Immature natural killer cell (primary cell): ENCODE measurements at regions not wholly inside any gene's neighbourhood (a gene's known extent, or its start where the extent isn't known, plus 50 kb on each side); places are given as distances from the start of the nearest gene placed in this dataset.

Experiments used
- DNase-seq, 3 donors: peaks; one replicate each; pipeline ENCODE4 v3.0.0; 2022; ENCODE audit warnings: mixed read lengths in 1 of 3
- H3K27ac Mint-ChIP-seq, 6 donors: one replicate each; pipeline ENCODE4 v1.8.0; 2020; ENCODE audit warnings: mixed read lengths in 6 of 6, mild to moderate bottlenecking in 5 of 6, inconsistent platforms in 4 of 6, moderate library complexity in 3 of 6
- H3K27me3 Mint-ChIP-seq, 3 donors: one replicate each; pipeline ENCODE4 v1.8.0; 2020 to 2021; ENCODE audit warnings: low read depth in 3 of 3, mild to moderate bottlenecking in 3 of 3, mixed read lengths in 3 of 3, moderate library complexity in 3 of 3, inconsistent platforms in 1 of 3
- H3K36me3 Mint-ChIP-seq, 3 donors: one replicate each; pipeline ENCODE4 v1.8.0; 2020; ENCODE audit warnings: mixed read lengths in 3 of 3, inconsistent platforms in 2 of 3, mild to moderate bottlenecking in 2 of 3
- H3K4me1 Mint-ChIP-seq, 2 donors: one replicate each; pipeline ENCODE4 v1.8.0; 2020; ENCODE audit warnings: inconsistent platforms in 2 of 2, mild to moderate bottlenecking in 2 of 2, mixed read lengths in 2 of 2, moderate library complexity in 1 of 2
- H3K4me3 Mint-ChIP-seq, 5 donors: one replicate each; pipeline ENCODE4 v1.8.0; 2020; ENCODE audit warnings: mild to moderate bottlenecking in 5 of 5, mixed read lengths in 5 of 5, inconsistent platforms in 3 of 5, moderate library complexity in 3 of 5
- H3K9me3 Mint-ChIP-seq, 6 donors: one replicate each; pipeline ENCODE4 v1.8.0; 2020; ENCODE audit warnings: mild to moderate bottlenecking in 6 of 6, mixed read lengths in 6 of 6, inconsistent platforms in 4 of 6, moderate library complexity in 3 of 6

DNA sequence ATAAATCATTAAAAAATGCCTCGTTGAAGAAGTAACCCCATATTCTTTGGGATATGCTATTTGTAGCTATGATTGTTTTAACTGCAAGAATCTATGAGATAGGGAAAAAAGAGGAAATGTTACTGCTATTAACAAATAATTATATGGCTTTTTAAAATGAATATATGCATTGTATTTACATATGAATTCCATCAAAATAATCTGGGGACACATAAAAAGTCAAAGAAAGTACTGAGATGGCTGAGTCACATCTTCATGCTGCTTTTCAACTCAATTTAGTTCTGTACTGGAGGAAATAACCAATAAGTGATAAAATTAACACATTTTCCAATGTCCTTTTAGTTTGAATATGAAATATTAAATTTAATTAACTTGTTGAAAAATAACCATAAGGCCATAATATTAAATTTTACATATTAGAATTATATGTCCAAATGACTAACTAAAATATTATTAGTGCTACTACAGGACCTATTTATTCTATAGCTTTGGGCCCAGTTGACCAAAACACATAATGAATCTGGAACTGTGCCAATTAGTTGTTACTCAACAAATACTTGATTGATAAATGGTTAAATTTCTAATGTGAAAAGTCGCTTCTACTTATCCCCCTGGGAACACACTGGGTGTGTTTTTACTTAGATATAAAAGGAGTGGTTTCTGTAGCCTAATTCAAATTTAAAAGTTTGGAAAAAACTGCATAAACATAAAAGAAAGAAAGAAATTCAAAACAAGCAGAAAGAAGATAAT is 214.6 kb upstream of the PFKP start:
- no peaks in the 10 kb centered on the region for H3K4me1 Mint-ChIP-seq
- peaks cover 0 to 2% (median 0%) of the 10 kb centered on the region in 6 donors for H3K9me3 Mint-ChIP-seq
- peaks cover 5 to 6% (median 5%) of the 10 kb centered on the region in 3 donors for H3K27me3 Mint-ChIP-seq
- no peak for DNase-seq
- no peak overlapping the region for H3K4me3 Mint-ChIP-seq
- H3K36me3 Mint-ChIP-seq: no peaks in the 10 kb centered on the region
- H3K27ac Mint-ChIP-seq: no peak overlapping the region

DNA sequence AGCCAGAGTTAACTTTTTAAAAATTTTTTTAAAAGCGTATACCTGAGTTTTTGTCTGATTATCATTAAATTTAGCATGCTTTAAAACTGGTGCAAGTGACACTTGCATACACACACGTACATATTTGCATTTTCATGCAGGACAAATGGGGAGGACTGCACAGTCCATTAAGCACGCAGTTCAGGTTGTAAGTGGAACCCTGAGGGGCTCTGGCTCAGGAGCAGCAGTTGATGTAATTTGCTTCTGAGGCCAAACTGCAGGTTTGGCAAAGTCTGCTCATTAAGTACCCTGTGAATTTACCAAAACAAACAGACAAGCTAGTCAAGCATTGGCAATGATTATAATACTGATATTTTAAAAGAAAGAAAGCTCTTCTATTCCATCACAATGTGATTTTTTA is 215.8 kb upstream of the PFKP start:
- Mint-ChIP-seq H3K9me3 (peaks cover 0 to 2% (median 0%) of the 10 kb centered on the region in 6 donors), H3K27me3 (peaks cover 5 to 6% (median 6%) of the 10 kb centered on the region in 3 donors), H3K4me3 (no peak overlapping the region), H3K27ac (no peak overlapping the region), H3K4me1 (no peaks in the 10 kb centered on the region), H3K36me3 (no peaks in the 10 kb centered on the region)
- DNase-seq: no peak

DNA sequence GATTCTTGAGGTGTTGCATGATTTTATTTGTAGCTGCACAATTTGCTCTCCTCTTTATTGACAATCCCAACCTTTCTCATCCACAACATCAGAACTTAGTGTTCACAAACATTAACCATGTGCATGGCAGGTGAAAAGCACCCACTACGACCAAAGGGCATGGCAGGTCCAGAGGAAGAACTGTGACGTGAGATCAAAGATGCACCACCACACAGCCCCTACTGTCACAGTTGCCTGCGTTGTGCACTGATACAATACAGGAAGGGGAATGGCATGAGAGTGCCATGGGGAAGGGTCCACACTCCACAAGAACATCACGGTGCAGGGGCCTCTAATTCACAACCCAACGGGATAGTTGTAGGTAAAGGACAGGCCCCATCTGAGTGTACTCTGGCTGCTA is 217.1 kb upstream of the PFKP start:
- Mint-ChIP-seq H3K36me3 (no peaks in the 10 kb centered on the region), H3K27ac (no peak overlapping the region), H3K9me3 (no peaks in the 10 kb centered on the region), H3K27me3 (peaks cover 0 to 9% (median 2%) of the 10 kb centered on the region in 3 donors), H3K4me1 (no peaks in the 10 kb centered on the region), H3K4me3 (no peak overlapping the region)
- no peak for DNase-seq

DNA sequence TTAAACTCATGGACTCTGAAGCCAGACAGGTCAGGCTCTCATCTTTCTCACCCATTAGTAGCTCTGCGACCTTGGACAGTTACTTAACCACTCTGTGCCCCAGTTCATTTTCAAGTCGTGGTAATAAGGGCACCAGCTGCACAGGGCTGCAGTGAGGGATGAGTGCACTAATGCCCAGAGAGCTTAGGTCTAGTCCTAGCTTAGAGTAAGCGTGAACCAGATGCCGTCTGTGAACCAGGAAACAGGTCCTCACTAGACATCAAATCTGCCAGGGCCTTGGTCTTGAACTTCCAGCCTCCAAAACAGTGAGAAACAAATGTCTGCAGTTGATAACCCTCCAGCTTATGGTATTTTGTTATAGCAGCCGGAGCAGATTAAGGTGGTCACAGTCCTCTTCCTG is 222.4 kb upstream of the PFKP start:
- Mint-ChIP-seq H3K36me3 (no peaks in the 10 kb centered on the region), H3K9me3 (no peaks in the 10 kb centered on the region), H3K4me1 (no peaks in the 10 kb centered on the region), H3K4me3 (no peak overlapping the region), H3K27me3 (peaks cover 2 to 7% (median 7%) of the 10 kb centered on the region in 3 donors), H3K27ac (no peak overlapping the region)
- no peak for DNase-seq

DNA sequence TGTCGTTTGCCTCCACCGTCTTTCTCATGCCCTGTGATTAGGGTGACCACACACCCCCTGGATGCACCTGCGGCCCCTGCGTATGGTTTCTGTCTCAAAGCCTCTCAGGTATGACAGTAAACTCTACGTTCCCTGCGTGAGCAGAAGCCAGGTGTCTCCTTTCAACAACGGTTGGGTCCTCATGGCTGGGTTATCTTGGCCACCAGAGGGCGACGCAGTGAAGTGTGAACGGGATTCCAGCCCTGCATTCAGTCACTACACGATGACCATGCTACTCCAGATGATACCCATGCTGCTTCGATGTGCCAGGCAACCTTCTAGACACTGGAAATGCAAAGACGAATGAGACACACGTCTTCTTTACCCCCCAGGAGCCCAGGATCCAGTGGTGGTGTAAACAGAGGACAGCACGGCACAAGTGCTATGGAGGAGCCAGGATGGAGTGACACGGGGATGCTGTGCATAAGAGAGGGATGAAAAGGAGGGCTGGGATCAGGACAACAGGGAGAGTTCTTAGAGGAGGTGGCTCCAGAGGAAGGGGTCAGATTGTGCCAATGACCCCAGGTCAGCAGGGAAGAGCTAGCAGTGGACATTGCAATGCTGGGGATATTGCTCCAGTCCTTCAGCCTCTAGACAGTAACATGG is 228.1 kb upstream of the PFKP start:
- no peak overlapping the region for H3K27ac Mint-ChIP-seq
- no peaks in the 10 kb centered on the region for H3K4me1 Mint-ChIP-seq
- H3K9me3 Mint-ChIP-seq: no peaks in the 10 kb centered on the region
- no peak overlapping the region for H3K4me3 Mint-ChIP-seq
- no peaks in the 10 kb centered on the region for H3K36me3 Mint-ChIP-seq
- DNase-seq: no peak
- peaks cover 5 to 14% (median 6%) of the 10 kb centered on the region in 3 donors for H3K27me3 Mint-ChIP-seq

DNA sequence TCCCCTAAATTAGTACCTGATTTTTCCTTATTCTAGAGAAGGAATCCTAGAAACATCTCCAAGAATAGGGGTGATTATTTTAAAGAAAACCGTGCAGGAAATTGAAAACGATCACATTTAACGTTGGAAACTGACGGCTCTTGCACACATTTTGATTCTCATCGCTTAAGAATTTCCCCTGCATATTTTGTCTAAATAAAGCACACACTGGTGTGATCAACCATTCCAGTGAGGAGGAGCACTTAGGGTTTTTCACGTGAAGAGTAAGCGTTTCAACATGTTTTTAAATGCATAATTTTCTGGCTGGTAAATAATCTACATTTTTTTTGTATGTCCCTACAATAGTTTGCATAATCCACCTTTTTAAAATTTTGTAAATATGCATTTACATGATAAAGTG is 229.7 kb upstream of the PFKP start:
- Mint-ChIP-seq H3K27me3 (peaks cover 5 to 9% (median 8%) of the 10 kb centered on the region in 3 donors), H3K27ac (no peak overlapping the region), H3K9me3 (no peaks in the 10 kb centered on the region), H3K36me3 (no peaks in the 10 kb centered on the region), H3K4me1 (no peaks in the 10 kb centered on the region), H3K4me3 (no peak overlapping the region)
- DNase-seq: no peak

DNA sequence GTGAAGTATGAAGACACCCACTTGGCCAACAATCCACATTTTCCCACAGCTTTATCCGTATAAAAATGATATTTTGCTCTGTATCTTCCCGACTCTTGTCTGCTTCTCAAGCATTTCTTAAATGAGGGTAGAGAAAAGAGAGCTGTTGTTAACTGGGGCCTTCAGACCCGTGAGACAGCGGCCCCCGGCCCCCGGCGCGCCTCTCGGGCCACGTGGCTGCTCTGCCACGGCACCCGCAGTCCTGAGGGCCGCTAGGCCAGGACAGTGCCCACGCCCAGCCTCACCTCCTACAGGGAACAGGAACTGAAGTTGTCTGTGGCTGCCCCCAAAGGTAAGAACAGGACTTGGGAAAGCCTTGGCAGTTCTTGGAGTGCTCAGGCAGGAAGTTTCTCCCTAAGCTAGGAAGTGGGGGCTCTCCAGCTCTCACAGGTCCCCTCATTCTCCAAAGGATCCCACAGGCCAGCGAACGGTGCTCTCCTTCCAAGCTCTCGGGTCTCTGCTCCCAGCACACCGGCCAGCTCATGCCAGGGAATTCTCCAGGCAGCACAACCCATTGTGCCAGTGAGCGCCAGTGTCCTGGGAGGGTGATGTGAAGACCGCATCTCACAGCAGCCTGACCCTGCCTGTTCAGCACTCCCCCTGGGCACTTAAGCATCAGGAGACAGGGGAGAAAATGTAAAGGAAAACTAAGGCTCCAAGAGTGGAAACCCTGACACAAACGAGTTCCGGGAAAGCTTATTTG is 230.3 kb upstream of the PFKP start:
- Mint-ChIP-seq H3K36me3 (no peaks in the 10 kb centered on the region), H3K4me1 (no peaks in the 10 kb centered on the region), H3K9me3 (no peaks in the 10 kb centered on the region), H3K27ac (no peak overlapping the region), H3K27me3 (peaks cover 4 to 9% (median 5%) of the 10 kb centered on the region in 3 donors), H3K4me3 (no peak overlapping the region)
- DNase-seq: no peak

DNA sequence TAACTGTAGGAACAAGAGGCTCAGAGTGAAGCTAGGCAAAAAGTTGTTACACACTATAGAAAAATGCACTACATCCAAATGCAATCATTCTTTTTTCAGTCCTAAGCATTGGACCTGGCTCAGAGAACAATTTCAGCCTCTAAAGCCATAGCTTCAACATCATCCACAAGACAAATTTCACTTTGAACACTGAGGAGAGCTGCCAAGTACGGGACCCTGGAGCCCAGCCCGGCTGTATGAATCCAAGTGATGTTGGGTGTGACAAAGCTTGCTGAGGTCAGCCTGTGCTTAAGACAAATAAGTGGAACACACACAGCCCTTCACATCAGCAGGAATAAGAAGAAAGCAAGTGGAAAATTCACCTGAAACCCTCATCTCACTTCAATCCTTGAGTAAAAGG is 233.1 kb upstream of the PFKP start:
- Mint-ChIP-seq H3K9me3 (no peaks in the 10 kb centered on the region), H3K27ac (no peak overlapping the region), H3K4me3 (no peak overlapping the region), H3K27me3 (peaks cover 5 to 6% (median 6%) of the 10 kb centered on the region in 3 donors), H3K4me1 (no peaks in the 10 kb centered on the region), H3K36me3 (no peaks in the 10 kb centered on the region)
- DNase-seq: no peak

DNA sequence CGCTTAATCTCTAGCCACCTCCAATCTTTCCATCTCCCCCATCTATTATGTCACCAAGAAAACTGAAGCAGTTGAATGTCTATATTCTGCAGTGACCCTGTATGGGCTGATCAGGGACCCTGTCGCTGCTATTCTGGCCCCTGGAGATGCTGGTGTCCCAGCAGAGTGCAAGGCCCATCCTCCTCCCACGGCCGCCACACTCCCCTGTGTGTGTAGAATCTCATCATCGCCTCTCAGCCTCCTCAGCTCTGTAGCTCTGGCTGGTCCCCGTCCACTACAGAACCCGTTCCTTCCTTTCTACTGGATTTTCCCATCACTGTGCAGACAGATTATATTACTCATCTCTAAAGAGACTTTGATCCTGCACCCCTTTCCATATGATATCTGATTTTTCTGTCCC is 235.8 kb upstream of the PFKP start:
- H3K36me3 Mint-ChIP-seq: no peaks in the 10 kb centered on the region
- H3K4me3 Mint-ChIP-seq: no peak overlapping the region
- no peaks in the 10 kb centered on the region for H3K4me1 Mint-ChIP-seq
- no peak for DNase-seq
- H3K27me3 Mint-ChIP-seq: peaks cover 5 to 9% (median 5%) of the 10 kb centered on the region in 3 donors
- no peaks in the 10 kb centered on the region for H3K9me3 Mint-ChIP-seq
- no peak overlapping the region for H3K27ac Mint-ChIP-seq

DNA sequence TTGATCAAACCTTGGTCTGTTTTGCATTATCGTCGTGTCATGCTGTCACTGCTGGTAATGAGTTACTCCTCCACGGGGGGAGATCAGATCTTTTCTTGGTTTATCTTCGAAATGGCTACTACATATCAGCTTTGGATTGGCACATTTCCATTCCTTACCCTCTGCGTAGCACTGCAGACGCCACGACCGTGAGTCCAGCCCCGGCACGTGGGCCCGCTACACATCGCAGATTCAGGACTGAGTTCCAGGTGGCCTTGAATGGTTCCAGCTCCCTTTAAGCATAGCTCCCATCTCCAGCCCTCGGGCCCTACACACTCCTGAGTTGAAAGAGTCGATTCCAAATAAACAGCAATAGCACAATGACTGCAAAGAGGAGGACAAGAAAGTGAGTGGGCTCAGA is 238.6 kb upstream of the PFKP start:
- DNase-seq: no peak
- H3K9me3 Mint-ChIP-seq: peaks cover 0 to 2% (median 0%) of the 10 kb centered on the region in 6 donors
- no peaks in the 10 kb centered on the region for H3K36me3 Mint-ChIP-seq
- H3K27ac Mint-ChIP-seq: no peak overlapping the region
- no peak overlapping the region for H3K4me3 Mint-ChIP-seq
- H3K27me3 Mint-ChIP-seq: peaks cover 1 to 7% (median 3%) of the 10 kb centered on the region in 3 donors
- no peaks in the 10 kb centered on the region for H3K4me1 Mint-ChIP-seq

DNA sequence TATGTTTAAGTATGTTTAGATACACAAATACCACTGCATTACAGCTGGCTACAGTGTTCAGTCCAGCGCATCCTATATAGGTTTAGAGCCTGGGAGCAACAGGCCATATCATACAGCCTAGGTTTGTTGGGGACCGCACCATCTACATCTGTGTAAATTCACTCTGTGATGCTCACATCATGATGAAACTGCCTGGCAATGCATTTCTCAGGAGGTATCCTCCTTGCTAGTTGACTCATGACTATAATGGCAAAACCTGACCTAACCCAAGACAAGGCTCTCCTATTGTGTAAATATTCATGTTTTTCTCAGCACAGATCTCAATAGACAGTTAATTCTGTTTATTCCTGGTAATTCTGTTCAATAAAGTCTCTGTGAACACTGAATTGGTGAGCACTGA is 240.7 kb upstream of the PFKP start:
- Mint-ChIP-seq H3K36me3 (no peaks in the 10 kb centered on the region), H3K27me3 (peaks cover 0 to 7% (median 4%) of the 10 kb centered on the region in 3 donors), H3K4me3 (no peak overlapping the region), H3K27ac (no peak overlapping the region), H3K9me3 (peaks cover 0 to 2% (median 0%) of the 10 kb centered on the region in 6 donors), H3K4me1 (no peaks in the 10 kb centered on the region)
- no peak for DNase-seq

DNA sequence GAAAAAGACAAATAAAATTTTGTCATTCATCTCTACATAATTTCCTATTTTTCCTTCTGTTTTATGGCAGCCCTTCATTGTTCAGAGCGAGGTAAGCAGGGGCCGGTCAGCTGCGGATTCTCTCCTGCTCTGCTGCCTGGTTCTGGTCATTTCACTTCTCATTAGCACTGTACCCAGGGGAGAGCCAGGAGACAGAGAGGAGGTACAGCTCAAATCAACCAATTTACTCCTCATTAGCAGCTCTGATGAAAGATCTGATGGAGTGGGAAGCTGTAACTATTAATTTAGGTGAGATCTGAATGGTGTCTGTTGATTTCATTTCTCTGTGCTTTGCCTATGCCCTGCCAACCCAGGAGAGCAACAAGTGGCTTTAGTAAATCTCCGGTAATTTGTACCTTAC is 241.5 kb upstream of the PFKP start:
- Mint-ChIP-seq H3K27me3 (peaks cover 0 to 7% (median 4%) of the 10 kb centered on the region in 3 donors), H3K27ac (no peak overlapping the region), H3K4me1 (no peaks in the 10 kb centered on the region), H3K9me3 (peaks cover 0 to 2% (median 0%) of the 10 kb centered on the region in 6 donors), H3K36me3 (no peaks in the 10 kb centered on the region), H3K4me3 (no peak overlapping the region)
- no peak for DNase-seq

DNA sequence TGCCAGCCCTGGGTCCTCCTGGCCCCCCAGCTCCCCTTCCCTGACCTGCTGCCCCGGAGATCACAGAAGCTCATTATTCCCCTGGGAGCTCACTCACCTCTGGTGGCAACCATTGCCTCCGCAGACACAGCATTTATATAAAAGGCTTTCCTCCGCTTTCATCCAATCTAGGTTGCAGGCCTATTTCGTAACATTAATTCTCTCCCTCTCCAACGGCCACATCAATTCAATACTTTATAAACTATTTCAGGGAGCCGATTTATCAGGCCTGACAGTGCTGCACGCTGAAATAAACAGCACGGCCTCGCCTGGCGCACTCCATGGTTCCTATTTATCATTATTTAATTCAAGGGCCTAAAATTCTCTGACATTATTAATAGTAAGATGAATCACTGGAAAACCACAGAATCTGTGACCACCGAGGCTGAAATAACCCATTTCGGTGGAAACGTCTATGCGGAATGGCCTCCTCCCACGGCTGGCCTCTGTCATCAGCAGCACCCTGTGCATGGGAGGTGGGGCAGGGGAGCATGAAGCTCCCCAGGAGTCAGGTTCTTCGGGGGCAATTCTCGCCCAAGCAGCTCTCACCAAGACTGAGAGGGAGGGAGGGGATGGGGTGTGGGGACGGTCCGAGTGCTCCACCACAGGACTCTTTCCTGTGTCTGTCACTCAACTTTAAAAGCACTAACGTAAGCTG is 249.3 kb upstream of the PFKP start:
- H3K27ac Mint-ChIP-seq: no peak overlapping the region
- H3K4me1 Mint-ChIP-seq: no peaks in the 10 kb centered on the region
- DNase-seq: no peak
- no peaks in the 10 kb centered on the region for H3K9me3 Mint-ChIP-seq
- H3K27me3 Mint-ChIP-seq: peaks cover 0 to 2% (median 1%) of the 10 kb centered on the region in 3 donors
- H3K4me3 Mint-ChIP-seq: no peak overlapping the region
- no peaks in the 10 kb centered on the region for H3K36me3 Mint-ChIP-seq

DNA sequence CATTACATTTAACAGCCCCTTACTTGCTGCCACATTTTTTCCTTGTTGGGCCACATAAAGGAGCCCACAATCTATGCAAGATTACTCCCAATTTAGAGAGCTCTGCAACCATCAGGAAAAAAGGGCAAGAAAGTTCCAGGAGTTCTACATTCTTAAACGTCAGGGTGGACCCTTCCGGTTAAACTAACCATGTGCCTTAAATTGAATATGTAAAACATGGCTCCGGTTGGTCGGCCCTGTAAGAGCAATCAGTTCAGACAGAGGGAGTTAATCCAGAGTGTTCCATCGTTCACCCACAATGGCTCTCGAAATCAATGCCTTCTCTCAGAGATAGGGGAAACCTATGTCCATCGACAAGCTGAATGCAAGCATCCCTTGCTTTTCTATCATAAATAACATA is 253.7 kb upstream of the PFKP start:
- H3K4me3 Mint-ChIP-seq: no peak overlapping the region

More for the DNA sequence above, 253.7 kb upstream of the PFKP start:
- DNase-seq: no peak
- H3K27me3 Mint-ChIP-seq: peaks cover 0 to 7% (median 0%) of the 10 kb centered on the region in 3 donors
- no peaks in the 10 kb centered on the region for H3K4me1 Mint-ChIP-seq
- H3K9me3 Mint-ChIP-seq: no peaks in the 10 kb centered on the region
- no peaks in the 10 kb centered on the region for H3K36me3 Mint-ChIP-seq
- no peak overlapping the region for H3K27ac Mint-ChIP-seq
